PC-9 (cell line): ENCODE measurements at regions not wholly inside any gene's neighbourhood (a gene's known extent, or its start where the extent isn't known, plus 50 kb on each side); places are given as distances from the start of the nearest gene placed in this dataset.
A peak's percentile ranks its signal among the peaks of the same experiment; 100 is the strongest.

Experiments
- BruUV-seq: library from RNA; stranded (reverse); fragments of 400-500 nt; replicated peaks from 2 replicates; lab custom pipeline; 2021; lab: Mats Ljungman, UMichigan
- CTCF ChIA-PET: fragments of 300-600 bp; sonication (Branson Sonifier 250); formaldehyde crosslinking; loops from one replicate; lab custom pipeline; 2022; ENCODE audit warnings: antibody characterized with exemption; lab: Charles Lee
- POLR2A ChIA-PET: fragments of 300-600 bp; sonication (Branson Sonifier 250); formaldehyde crosslinking; loops from one replicate; lab custom pipeline; 2022; ENCODE audit warnings: antibody characterized with exemption; ENCODE audit not compliant: unreplicated experiment; lab: Charles Lee
- DNase-seq, 2 experiments: peaks; one replicate each; pipeline versions ENCODE4 v3.0.0 to v3.0.0-alpha.2; 2015 to 2022; ENCODE audit warnings: mixed read lengths in 1 of 2
- H2AFZ ChIP-seq: fragments of 200-600 bp; sonication (generic); 2 replicates; pipeline ENCODE4 v1.8.1; 2017; ENCODE audit warnings: antibody characterized with exemption
- H3F3A ChIP-seq: fragments of 200-600 bp; sonication (generic); 2 replicates; pipeline ENCODE4 v1.8.1; 2017; ENCODE audit warnings: antibody characterized with exemption, mild to moderate bottlenecking, low read depth; ENCODE audit not compliant: insufficient read depth
- H3K27ac ChIP-seq: fragments of 200-600 bp; sonication (generic); 2 replicates; pipeline ENCODE4 v1.6.1; 2016; ENCODE audit warnings: mixed run types
- H3K27me3 ChIP-seq: fragments of 200-600 bp; sonication (generic); 2 replicates; pipeline ENCODE4 v1.6.1; 2016; ENCODE audit warnings: low read depth, mixed run types; ENCODE audit not compliant: insufficient read depth
- H3K36me3 ChIP-seq: fragments of 200-600 bp; sonication (generic); 2 replicates; pipeline ENCODE4 v1.6.1; 2016; ENCODE audit warnings: low read depth, mixed run types
- H3K4me1 ChIP-seq: fragments of 200-600 bp; sonication (generic); replicated peaks from 2 replicates; pipeline ENCODE4 v1.6.1; 2016; ENCODE audit warnings: mixed run types; ENCODE audit not compliant: insufficient read depth
- H3K4me2 ChIP-seq: fragments of 200-600 bp; sonication (generic); 2 replicates; pipeline ENCODE4 v1.6.1; 2017; ENCODE audit warnings: mixed run types
- H3K4me3 ChIP-seq: fragments of 200-600 bp; sonication (generic); 2 replicates; pipeline ENCODE4 v1.6.1; 2016; ENCODE audit warnings: mixed run types
- H3K79me2 ChIP-seq: fragments of 200-600 bp; sonication (generic); 2 replicates; pipeline ENCODE4 v1.6.1; 2017; ENCODE audit warnings: low read depth, mixed run types
- H3K9me2 ChIP-seq: fragments of 200-600 bp; sonication (generic); 2 replicates; pipeline ENCODE4 v1.8.1; 2017; ENCODE audit warnings: mild to moderate bottlenecking; ENCODE audit not compliant: insufficient read depth
- H3K9me3 ChIP-seq: fragments of 200-600 bp; sonication (generic); 2 replicates; pipeline ENCODE4 v1.8.1; 2016; ENCODE audit warnings: low read depth; ENCODE audit not compliant: insufficient read depth
- H4K20me1 ChIP-seq: fragments of 200-600 bp; sonication (generic); 2 replicates; pipeline ENCODE4 v1.8.1; 2017; ENCODE audit not compliant: insufficient read depth
- CTCF ChIP-seq: fragments of 200-600 bp; sonication (generic); conservative IDR thresholded peaks from 2 replicates; pipeline ENCODE4 v1.6.1; 2017; ENCODE audit warnings: mixed run types, antibody characterized with exemption, mild to moderate bottlenecking, moderate library complexity
- EZH2 ChIP-seq: fragments of 200-600 bp; sonication (generic); IDR thresholded peaks from 2 replicates; pipeline ENCODE4 v1.8.0; 2017; ENCODE audit warnings: antibody characterized with exemption, low read depth
- intact Hi-C: fragments of 100-400 bp; cut with micrococcal nuclease; formaldehyde crosslinking; loops from one replicate; pipeline ENCODE4 v1.10.0; 2022; ENCODE audit not compliant: unreplicated experiment

DNA sequence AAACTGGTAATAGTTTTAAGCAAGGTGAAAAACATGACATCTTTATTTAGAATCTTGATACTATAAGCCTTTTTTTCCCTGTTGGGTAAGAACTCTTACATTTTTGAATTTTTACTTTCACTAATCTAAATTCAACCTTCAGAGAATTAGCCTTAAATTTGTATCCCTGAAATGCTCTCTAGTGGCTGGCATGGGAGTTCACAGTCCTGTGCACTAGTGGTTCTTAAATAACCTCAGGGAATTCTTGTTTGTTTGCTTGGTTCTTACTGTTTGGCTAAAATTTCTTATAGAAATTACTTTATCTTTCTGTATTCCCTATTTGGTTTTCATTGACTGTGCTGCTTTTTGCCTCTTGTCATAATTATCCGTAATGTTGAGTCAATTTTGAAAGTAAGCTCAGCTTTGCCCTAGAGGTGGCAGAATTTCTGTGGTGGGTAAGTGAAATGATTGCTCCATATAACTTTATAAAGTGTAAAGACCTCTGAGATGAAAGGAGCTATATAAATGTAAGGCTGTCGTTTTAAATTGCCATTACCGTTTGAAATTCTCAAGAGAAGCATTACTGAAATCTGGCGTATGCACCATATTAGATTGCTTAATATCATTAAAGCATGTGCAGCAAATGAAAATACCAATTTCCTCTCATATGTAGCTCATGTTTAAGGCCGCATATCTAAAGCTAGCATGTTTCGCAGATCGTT is 391.3 kb upstream of the FIGN start:
- BruUV-seq: no TSS peak
- H3K27ac ChIP-seq: no peak overlapping the region
- TF ChIP-seq EZH2 (no peak), CTCF (peak; percentile 41; the same call in 1 of the 2 replicates)
- H3K9me2 ChIP-seq: no peaks in the 10 kb centered on the region
- H3K79me2 ChIP-seq: no peaks in the 10 kb centered on the region
- ChIA-PET CTCF (no interaction called here), POLR2A (no interaction called here)
- no peak overlapping the region for H3K4me3 ChIP-seq
- no peak for DNase-seq
- intact Hi-C loops: no loop called here
- H3K36me3 ChIP-seq: no peaks in the 10 kb centered on the region
- H4K20me1 ChIP-seq: no peaks in the 10 kb centered on the region
- no peaks in the 10 kb centered on the region for H3K27me3 ChIP-seq
- H3F3A ChIP-seq: no peaks in the 10 kb centered on the region
- H2AFZ ChIP-seq: no peak overlapping the region
- no peak overlapping the region for H3K4me2 ChIP-seq
- H3K9me3 ChIP-seq: no peaks in the 10 kb centered on the region
- no peaks in the 10 kb centered on the region for H3K4me1 ChIP-seq

DNA sequence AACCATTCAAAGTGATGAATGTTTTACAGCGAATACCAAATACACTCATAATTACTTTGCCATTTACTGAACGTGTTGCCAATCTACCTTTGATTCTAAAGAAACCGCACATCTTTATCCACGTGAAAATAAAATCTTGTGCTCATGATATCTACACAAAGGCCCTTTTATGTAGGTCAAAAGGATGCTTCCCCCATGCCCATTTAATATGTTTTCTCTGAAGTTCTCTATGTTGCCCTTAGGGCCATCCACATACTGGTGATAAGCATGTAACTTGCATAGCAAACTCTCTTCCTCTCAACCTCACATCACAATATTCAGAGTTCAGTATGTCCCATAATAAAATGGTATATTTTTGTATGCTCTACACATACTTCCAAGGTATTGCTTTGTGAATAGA is 380.0 kb upstream of the FIGN start:
- Histone ChIP-seq H3F3A (no peaks in the 10 kb centered on the region), H3K4me2 (no peak overlapping the region), H3K4me1 (no peaks in the 10 kb centered on the region), H3K27me3 (no peaks in the 10 kb centered on the region), H3K4me3 (no peak overlapping the region), H3K27ac (no peak overlapping the region), H3K36me3 (no peaks in the 10 kb centered on the region), H2AFZ (no peak overlapping the region), H3K9me2 (no peaks in the 10 kb centered on the region), H3K9me3 (no peaks in the 10 kb centered on the region), H4K20me1 (no peaks in the 10 kb centered on the region), H3K79me2 (no peaks in the 10 kb centered on the region)
- BruUV-seq: no TSS peak
- POLR2A ChIA-PET: no interaction called here
- CTCF ChIA-PET: no interaction called here
- intact Hi-C loops: no loop called here
- DNase-seq: no peak
- TF ChIP-seq CTCF: no peak
- no peak for TF ChIP-seq EZH2

- peak; percentile 15 to 35 for DNase-seq
- H4K20me1 ChIP-seq: no peaks in the 10 kb centered on the region
- no peak overlapping the region for H2AFZ ChIP-seq
- BruUV-seq: no TSS peak
- no peak for TF ChIP-seq CTCF
- TF ChIP-seq EZH2: no peak
- intact Hi-C loops: no loop called here
- no peaks in the 10 kb centered on the region for H3K79me2 ChIP-seq
- no peak overlapping the region for H3K4me2 ChIP-seq
- no peaks in the 10 kb centered on the region for H3K36me3 ChIP-seq
- no peaks in the 10 kb centered on the region for H3K4me1 ChIP-seq
- H3K9me2 ChIP-seq: no peaks in the 10 kb centered on the region
- no peak overlapping the region for H3K4me3 ChIP-seq
- H3K27me3 ChIP-seq: no peaks in the 10 kb centered on the region
- H3K27ac ChIP-seq: no peak overlapping the region
- no peaks in the 10 kb centered on the region for H3F3A ChIP-seq
- H3K9me3 ChIP-seq: no peaks in the 10 kb centered on the region
- POLR2A ChIA-PET: no interaction called here
- CTCF ChIA-PET: no interaction called here
Observed at GRCh38 chr2:164114937-164115336, 379.1 kb upstream of the FIGN start.
